GM23338 (cell line): ENCODE measurements at regions not wholly inside any gene's neighbourhood (a gene's known extent, or its start where the extent isn't known, plus 50 kb on each side); places are given as distances from the start of the nearest gene placed in this dataset.

ENCODE experiments used
- ATAC-seq: fragments of 200-7000 bp; cut with Tn5 transposase; 3 replicates; pipeline ENCODE4 v1.9.1; 2020
- DNase-seq: peaks from one replicate; pipeline ENCODE4 v3.0.0-alpha.2; 2015; ENCODE audit warnings: low spot score
- H2AFZ ChIP-seq: fragments of 200-600 bp; sonication (generic); 2 replicates; pipeline ENCODE4 v1.8.0; 2016; ENCODE audit warnings: antibody characterized with exemption, mild to moderate bottlenecking, moderate library complexity
- H3F3A ChIP-seq: fragments of 200-600 bp; sonication (generic); replicated peaks from 2 replicates; pipeline ENCODE4 v1.8.0; 2017; ENCODE audit warnings: antibody characterized with exemption, mixed run types, low read depth
- H3K27ac ChIP-seq: fragments of 200-600 bp; sonication (generic); 2 replicates; pipeline ENCODE4 v1.6.1; 2016; ENCODE audit warnings: low read depth
- H3K27me3 ChIP-seq: fragments of 200-600 bp; sonication (generic); 2 replicates; pipeline ENCODE4 v1.8.0; 2016; ENCODE audit warnings: mild to moderate bottlenecking, mixed run types, moderate library complexity; ENCODE audit not compliant: insufficient read depth
- H3K36me3 ChIP-seq: fragments of 200-600 bp; sonication (generic); 2 replicates; pipeline ENCODE4 v1.8.0; 2016; ENCODE audit warnings: mild to moderate bottlenecking; ENCODE audit not compliant: insufficient read depth
- H3K4me1 ChIP-seq: fragments of 200-600 bp; sonication (generic); 2 replicates; pipeline ENCODE4 v1.8.0; 2016; ENCODE audit warnings: mild to moderate bottlenecking, moderate library complexity; ENCODE audit not compliant: insufficient read depth
- H3K4me2 ChIP-seq: fragments of 200-600 bp; sonication (generic); 2 replicates; pipeline ENCODE4 v1.7.1; 2017; ENCODE audit warnings: mixed run types
- H3K4me3 ChIP-seq: fragments of 200-600 bp; sonication (generic); 2 replicates; pipeline ENCODE4 v1.6.1; 2016; ENCODE audit warnings: mixed run types
- H3K79me2 ChIP-seq: fragments of 200-600 bp; sonication (generic); replicated peaks from 2 replicates; pipeline ENCODE4 v1.8.0; 2017; ENCODE audit warnings: mild to moderate bottlenecking; ENCODE audit not compliant: insufficient read depth
- H3K9me2 ChIP-seq: fragments of 200-600 bp; sonication (generic); 2 replicates; pipeline ENCODE4 v1.8.0; 2017; ENCODE audit not compliant: insufficient read depth
- H4K20me1 ChIP-seq: fragments of 200-600 bp; sonication (generic); replicated peaks from 2 replicates; pipeline ENCODE4 v1.8.0; 2017; ENCODE audit warnings: mild to moderate bottlenecking; ENCODE audit not compliant: insufficient read depth
- H3K27ac Mint-ChIP-seq: 2 replicates; pipeline ENCODE4 v1.8.0; 2020; ENCODE audit warnings: inconsistent platforms, mild to moderate bottlenecking, moderate library complexity, mixed read lengths
- H3K27me3 Mint-ChIP-seq: 3 replicates; pipeline ENCODE4 v1.8.0; 2022; ENCODE audit warnings: low read depth, mild to moderate bottlenecking, moderate library complexity, mixed read lengths, inconsistent platforms; ENCODE audit not compliant: insufficient read depth, poor library complexity
- H3K36me3 Mint-ChIP-seq: 3 replicates; pipeline ENCODE4 v1.8.0; 2021; ENCODE audit warnings: low read depth, mild to moderate bottlenecking, inconsistent platforms, moderate library complexity, mixed read lengths
- H3K4me1 Mint-ChIP-seq: 3 replicates; pipeline ENCODE4 v1.8.0; 2020; ENCODE audit warnings: mild to moderate bottlenecking, inconsistent platforms, mixed read lengths
- H3K4me3 Mint-ChIP-seq: 3 replicates; pipeline ENCODE4 v1.8.0; 2021; ENCODE audit warnings: moderate library complexity, mild to moderate bottlenecking, inconsistent platforms, mixed read lengths
- H3K9me3 Mint-ChIP-seq: 3 replicates; pipeline ENCODE4 v1.8.0; 2020; ENCODE audit warnings: moderate library complexity, mild to moderate bottlenecking, inconsistent platforms, mixed read lengths
- EZH2 ChIP-seq: fragments of 200-600 bp; sonication (generic); IDR thresholded peaks from one replicate; pipeline ENCODE4 v1.8.0; 2017; ENCODE audit warnings: antibody characterized with exemption, mild to moderate bottlenecking, low read depth; ENCODE audit not compliant: unreplicated experiment
- EZH2phosphoT487 ChIP-seq: fragments of 200-600 bp; sonication (generic); IDR thresholded peaks from one replicate; pipeline ENCODE4 v1.8.1; 2018; ENCODE audit warnings: antibody characterized with exemption; ENCODE audit not compliant: unreplicated experiment
- NANOG ChIP-seq: IDR thresholded peaks from 2 replicates; pipeline ENCODE4 v1.6.1; 2016; ENCODE audit warnings: antibody characterized with exemption, borderline replicate concordance
- POLR2AphosphoS5 ChIP-seq: IDR thresholded peaks from 2 replicates; pipeline ENCODE4 v1.6.1; 2016; ENCODE audit warnings: antibody characterized with exemption, low read depth
- REST ChIP-seq: IDR thresholded peaks from one replicate; pipeline ENCODE4 v1.6.1; 2018; ENCODE audit warnings: antibody characterized with exemption; ENCODE audit not compliant: unreplicated experiment
- ZNF114 ChIP-seq: fragments of 250-450 bp; sonication (Bioruptor Pico); IDR thresholded peaks from 2 replicates; pipeline ENCODE4 v1.5.0; 2020; ENCODE audit warnings: mild to moderate bottlenecking, moderate library complexity
- ZNF331 ChIP-seq: fragments of 250-450 bp; sonication (Bioruptor Pico); IDR thresholded peaks from 2 replicates; pipeline ENCODE4 v1.5.0; 2020; ENCODE audit warnings: low read depth, mild to moderate bottlenecking, moderate library complexity
- ZNF462 ChIP-seq: fragments of 250-450 bp; sonication (Bioruptor Pico); IDR thresholded peaks from 2 replicates; pipeline ENCODE4 v1.5.0; 2020; ENCODE audit warnings: mild to moderate bottlenecking, moderate library complexity
- TF ChIP-seq, protein P1 (sequence below), 2 experiments: fragments of 200-600 bp in 1 of 2; sonication (generic) in 1 of 2; conservative IDR thresholded peaks; 2 replicates each; pipeline versions ENCODE4 v1.5.1 to v1.6.1; 2016 to 2017; ENCODE audit warnings: antibody characterized with exemption in 2 of 2, low read depth in 2 of 2, mild to moderate bottlenecking in 2 of 2, moderate library complexity in 1 of 2

DNA sequence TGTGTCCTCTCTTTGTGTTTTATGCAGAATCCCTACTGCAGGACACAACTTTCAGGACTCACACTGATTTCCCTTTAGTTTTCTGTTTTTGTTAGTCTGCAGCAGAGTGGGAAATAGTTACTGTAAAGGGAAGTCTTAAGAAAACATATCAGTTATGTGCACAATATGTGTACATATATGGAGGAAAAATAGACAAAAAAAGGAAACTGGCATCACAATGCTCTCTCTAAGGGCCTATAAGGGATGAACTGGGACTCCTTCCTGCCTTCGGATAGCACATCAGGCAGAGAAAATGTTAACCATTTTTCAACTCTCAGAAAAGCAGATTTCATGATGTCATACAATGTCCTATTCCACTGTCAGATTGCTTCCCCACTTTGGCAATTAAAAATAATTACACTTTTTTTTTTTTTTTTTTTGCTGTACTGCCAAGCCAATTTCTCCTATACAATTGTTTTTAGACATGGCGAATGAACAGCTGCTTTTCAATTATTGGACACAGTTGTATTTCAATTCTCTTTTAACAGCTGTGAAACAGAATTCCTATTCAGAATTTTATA lies 112.5 kb upstream of the KCNJ16 start (continued):
- no peak for TF ChIP-seq ZNF462 (CRISPR knock-in tag)

GRCh38 chr17:69967910-69968411 lies 107.1 kb upstream of the KCNJ16 start:
- Histone ChIP-seq H3K9me2 (no peaks in the 10 kb centered on the region), H3K27ac (no peak overlapping the region), H3K27me3 (no peaks in the 10 kb centered on the region), H3K36me3 (no peaks in the 10 kb centered on the region), H3F3A (no peaks in the 10 kb centered on the region), H3K4me1 (no peaks in the 10 kb centered on the region), H2AFZ (no peak overlapping the region), H4K20me1 (no peaks in the 10 kb centered on the region), H3K79me2 (no peaks in the 10 kb centered on the region), H3K4me3 (no peak overlapping the region), H3K4me2 (no peak overlapping the region)
- H3K36me3 Mint-ChIP-seq: no peaks in the 10 kb centered on the region
- no peaks in the 10 kb centered on the region for H3K4me1 Mint-ChIP-seq
- no peaks in the 10 kb centered on the region; the same call in 2 of the 3 replicates for H3K9me3 Mint-ChIP-seq
- no peaks in the 10 kb centered on the region for H3K27me3 Mint-ChIP-seq
- no peak for ATAC-seq
- no peak for DNase-seq
- no peak overlapping the region for H3K27ac Mint-ChIP-seq
- H3K4me3 Mint-ChIP-seq: no peak overlapping the region
- no peak for TF ChIP-seq REST
- TF ChIP-seq, protein P1, sequence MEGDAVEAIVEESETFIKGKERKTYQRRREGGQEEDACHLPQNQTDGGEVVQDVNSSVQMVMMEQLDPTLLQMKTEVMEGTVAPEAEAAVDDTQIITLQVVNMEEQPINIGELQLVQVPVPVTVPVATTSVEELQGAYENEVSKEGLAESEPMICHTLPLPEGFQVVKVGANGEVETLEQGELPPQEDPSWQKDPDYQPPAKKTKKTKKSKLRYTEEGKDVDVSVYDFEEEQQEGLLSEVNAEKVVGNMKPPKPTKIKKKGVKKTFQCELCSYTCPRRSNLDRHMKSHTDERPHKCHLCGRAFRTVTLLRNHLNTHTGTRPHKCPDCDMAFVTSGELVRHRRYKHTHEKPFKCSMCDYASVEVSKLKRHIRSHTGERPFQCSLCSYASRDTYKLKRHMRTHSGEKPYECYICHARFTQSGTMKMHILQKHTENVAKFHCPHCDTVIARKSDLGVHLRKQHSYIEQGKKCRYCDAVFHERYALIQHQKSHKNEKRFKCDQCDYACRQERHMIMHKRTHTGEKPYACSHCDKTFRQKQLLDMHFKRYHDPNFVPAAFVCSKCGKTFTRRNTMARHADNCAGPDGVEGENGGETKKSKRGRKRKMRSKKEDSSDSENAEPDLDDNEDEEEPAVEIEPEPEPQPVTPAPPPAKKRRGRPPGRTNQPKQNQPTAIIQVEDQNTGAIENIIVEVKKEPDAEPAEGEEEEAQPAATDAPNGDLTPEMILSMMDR (conservative IDR thresholded peaks at IDR 0.05; ENCODE audit: low read depth in 2 of 2): no peak
- TF ChIP-seq ZNF331 (CRISPR knock-in tag): no peak
- TF ChIP-seq ZNF114 (CRISPR knock-in tag): no peak
- TF ChIP-seq EZH2phosphoT487: no peak
- no peak for TF ChIP-seq NANOG
- no peak for TF ChIP-seq EZH2
- no peak for TF ChIP-seq POLR2AphosphoS5
